ENCODE measurements at regions not wholly inside any gene's neighbourhood (a gene's known extent, or its start where the extent isn't known, plus 50 kb on each side); places are given as distances from the start of the nearest gene placed in this dataset.

DNA sequence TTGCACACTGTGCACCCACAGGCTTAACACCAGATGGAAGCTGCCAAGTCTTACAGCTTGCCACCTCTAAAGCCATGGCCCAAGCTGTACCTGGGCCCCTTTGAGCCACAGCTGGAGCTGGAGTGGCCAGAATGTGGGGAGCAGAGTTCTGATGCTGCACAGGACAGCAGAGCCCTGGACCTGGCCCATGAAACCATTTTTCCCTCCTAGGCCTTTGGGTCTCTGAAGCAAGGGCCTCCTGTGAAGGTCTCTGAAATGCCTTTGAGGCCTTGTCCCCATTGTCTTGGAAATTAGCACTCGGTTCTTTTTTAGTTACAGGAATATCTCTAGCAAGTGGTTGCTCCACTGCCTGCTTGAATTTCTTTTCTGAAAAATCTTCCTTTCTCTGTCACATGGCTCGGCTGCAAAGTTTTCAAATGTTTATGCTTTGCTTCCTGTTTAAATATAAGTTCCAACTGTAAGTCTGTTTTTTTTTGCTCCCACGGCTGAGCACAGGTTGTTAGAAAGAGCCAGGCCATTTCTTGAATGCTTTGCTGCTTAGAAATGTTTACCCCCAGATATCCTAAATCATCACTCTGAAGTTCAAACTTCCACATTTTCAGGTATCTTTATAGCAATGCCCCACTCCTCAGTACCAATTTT, 156.8 kb upstream of the GORAB start:
- TF ChIP-seq CTCF (IDR thresholded peaks at IDR 0.05) = no peak
- TF ChIP-seq POLR2A (IDR thresholded peaks at IDR 0.05) = no peak

All from right lobe of liver (tissue), 4 donors.